ENCODE measurements at regions not wholly inside any gene's neighbourhood (a gene's known extent, or its start where the extent isn't known, plus 50 kb on each side); places are given as distances from the start of the nearest gene placed in this dataset.

GRCh38 chr1:38611664-38612211 is 247.8 kb downstream of the RRAGC start:
- TF ChIP-seq CTCF (IDR thresholded peaks at IDR 0.05) (no peak), CREB1 (CRISPR knock-in tag; IDR thresholded peaks at IDR 0.05) (no peak), ZNF512 (CRISPR knock-in tag; IDR thresholded peaks at IDR 0.05; ENCODE audit: borderline replicate concordance) (no peak), FOXJ3 (CRISPR knock-in tag; IDR thresholded peaks at IDR 0.05; ENCODE audit: borderline replicate concordance) (no peak), MAX (CRISPR knock-in tag; IDR thresholded peaks at IDR 0.05) (no peak), ZNF263 (CRISPR knock-in tag; IDR thresholded peaks at IDR 0.05; ENCODE audit: low read depth) (no peak), ZNF232 (CRISPR knock-in tag; IDR thresholded peaks at IDR 0.05) (no peak), JUN (CRISPR knock-in tag; IDR thresholded peaks at IDR 0.05) (no peak), ELF4 (CRISPR knock-in tag; IDR thresholded peaks at IDR 0.05; ENCODE audit: low read depth) (no peak)

Measured in WTC11 (cell line).